NCI-H1417 treated with DMSO at 0.1 percent for 48 hours (cell line): ENCODE measurements at regions not wholly inside any gene's neighbourhood (a gene's known extent, or its start where the extent isn't known, plus 50 kb on each side); places are given as distances from the start of the nearest gene placed in this dataset.

Experiments used
- DNase-seq: peaks from one replicate; lab custom pipeline; 2025; lab: John Stamatoyannopoulos, UW

DNA sequence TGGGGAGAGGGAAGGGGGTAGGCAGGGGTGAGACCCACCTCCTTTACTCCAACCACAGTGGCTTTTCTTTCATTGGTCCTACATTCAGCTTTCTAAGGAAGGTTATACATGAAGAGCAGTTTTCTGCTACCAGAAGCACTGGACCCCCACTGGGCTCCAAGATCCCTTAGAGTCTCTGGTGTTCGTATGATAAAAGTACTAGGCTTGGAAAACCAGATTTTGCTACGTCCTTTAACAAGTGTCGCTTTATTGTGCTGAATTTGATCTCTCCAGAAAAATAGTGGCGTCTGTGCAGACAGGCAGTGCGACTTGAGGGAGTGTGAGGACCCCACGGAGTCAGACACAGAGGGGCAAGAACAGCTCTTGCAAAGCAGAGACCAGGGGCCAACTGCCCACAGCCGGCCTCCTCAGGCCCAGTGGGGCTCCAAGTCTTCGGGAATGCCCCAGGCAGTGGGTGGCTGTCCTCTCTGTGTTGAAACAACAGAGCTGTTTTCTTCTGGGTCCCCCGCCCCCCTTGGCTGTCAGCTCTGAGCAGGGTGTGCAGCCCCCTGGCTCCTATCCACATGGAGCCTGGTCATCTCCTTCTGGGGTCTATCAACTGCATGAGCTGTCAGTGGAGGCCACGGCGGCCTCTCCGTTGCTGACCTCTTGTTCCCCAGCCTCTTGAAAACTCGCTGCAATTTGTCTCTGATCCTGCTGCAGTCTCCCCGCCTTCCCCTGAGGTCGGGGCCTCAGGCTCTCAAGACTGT lies 333.2 kb downstream of the RPS24 start:
- no peak for DNase-seq

DNA sequence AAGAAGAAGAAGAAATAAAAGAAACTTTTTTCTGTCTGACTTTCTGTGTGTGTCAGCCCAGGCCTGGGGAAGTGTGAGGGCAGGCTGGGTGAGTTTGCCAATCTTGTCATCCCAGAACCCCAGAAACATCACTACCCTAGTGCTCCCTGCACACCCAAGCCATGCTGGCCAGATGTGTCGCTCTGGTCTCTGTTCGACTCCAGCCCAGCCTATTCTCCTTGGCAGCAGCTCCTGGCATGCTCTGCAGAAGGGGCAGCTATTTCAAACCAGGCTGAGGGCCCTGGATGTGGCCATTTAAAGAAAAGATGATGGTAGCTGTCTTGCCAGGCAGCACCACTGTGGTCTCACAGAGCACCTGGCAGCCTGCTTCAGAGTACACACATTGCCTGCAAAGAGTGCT lies 334.1 kb downstream of the RPS24 start:
- DNase-seq = no peak

DNA sequence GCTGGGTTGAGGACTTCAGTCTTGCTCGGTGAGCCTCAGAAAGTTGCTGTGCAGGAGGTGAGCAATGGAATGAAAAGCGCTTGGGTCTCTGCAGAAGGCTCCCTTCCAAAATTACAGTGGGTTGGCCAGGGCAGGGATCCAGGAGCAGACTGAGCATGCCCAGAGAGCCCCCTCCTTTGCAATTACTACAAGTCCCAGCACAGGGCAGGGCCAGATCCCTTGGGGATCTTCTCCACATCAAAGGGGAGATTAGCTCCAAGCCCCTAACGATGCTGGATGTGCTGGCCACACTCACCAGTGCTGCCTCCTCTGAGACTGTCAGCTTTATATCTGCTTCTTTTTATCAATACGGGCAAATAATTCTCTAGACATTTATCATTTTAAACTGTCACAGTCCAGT lies 337.5 kb downstream of the RPS24 start:
- no peak for DNase-seq

DNA sequence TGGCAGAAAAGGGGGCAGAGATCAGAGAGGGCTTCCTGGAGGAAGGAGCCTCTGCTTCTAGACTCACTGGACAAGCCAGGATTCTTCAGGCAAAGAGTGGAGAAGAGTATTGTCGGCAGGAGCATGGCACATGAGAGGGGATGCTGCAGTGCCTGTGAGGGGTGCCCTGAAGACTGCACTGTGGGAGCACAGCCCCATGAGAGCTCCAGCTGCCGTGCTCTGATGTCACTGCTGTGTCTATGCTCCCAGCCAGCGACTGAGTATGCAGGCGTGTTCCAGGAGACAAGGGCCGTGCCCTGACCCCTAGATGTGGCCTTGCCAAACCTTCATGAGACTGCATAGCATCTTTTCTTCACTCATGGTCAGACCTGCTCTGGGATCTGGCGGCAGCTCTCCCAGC lies 339.1 kb downstream of the RPS24 start:
- no peak for DNase-seq

DNA sequence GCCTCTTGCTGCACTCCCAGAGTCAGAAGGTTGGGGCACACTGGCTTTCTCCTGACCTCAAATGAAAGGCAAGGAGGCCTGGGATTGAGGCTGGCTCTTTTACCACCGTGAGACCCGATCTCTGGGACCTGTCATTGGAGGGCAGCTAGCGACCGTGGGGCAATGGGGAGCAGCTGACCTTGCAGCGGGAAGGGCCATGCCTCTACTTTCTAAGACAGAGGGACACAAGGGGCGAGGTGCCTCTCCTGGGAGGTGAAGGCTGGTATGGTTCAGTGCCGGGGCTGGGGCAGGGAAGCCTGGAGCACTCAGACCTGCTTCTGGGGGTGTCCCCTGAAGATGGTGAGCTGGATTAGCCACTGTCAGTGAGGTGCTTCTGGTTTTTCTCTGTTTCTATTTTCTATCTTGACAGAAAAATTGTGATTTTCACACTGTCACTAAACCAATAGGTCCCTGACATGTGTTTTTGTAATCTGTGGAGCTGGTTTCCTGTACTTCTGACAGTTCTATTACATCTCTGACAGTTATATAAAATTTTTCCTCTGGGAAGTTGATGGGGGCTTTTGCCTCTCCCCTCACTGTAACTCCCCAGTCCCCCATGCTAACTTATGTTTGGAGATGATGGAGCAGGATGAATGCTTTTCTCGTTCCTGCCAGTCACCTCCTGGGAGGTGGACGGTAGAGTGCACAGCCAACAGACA lies 340.8 kb downstream of the RPS24 start:
- DNase-seq = no peak

DNA sequence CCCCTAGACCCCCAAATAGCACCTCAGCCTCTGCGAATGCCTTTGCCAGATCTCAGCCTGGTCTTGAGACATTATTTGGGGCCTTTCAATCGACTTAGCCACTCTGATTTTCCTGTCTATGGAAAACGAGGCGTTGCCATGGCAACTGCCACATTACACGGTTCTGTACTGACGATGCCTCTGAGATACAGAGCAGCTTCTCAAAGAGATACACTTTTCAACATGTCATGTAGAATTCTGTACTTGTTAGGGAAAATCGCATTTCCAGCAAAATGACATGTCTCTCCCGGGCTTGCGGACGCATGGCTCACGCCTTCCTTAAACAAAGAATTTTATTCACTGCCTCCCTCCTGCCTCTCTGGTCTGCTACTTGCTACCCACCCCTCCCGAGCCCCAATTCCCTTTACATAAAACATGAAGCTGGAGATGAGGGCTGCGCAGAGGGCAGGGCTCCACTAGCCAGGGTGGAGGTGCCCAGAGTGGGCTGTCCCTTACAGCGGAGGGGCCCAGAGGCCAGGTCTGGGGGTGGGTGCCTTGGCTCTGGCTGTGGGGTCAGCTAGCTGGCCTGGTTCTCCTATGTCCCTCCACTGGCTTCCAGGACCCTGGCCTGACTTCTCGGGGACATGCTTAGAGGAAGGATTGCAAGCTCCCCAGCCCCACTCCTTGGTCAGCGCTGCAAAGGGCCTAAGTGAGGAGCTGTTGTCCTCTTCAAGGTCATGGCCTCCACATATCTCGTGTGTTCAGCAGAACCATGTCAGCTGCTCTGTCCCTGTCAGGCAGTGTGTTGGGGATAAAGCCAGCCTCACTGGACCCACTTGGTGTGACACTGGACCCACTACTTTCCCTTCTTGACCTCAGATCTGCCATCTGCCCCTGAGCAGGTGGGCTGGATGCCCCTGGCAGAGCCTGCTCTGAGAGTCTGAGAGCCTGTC lies 342.5 kb downstream of the RPS24 start:
- no peak for DNase-seq

DNA sequence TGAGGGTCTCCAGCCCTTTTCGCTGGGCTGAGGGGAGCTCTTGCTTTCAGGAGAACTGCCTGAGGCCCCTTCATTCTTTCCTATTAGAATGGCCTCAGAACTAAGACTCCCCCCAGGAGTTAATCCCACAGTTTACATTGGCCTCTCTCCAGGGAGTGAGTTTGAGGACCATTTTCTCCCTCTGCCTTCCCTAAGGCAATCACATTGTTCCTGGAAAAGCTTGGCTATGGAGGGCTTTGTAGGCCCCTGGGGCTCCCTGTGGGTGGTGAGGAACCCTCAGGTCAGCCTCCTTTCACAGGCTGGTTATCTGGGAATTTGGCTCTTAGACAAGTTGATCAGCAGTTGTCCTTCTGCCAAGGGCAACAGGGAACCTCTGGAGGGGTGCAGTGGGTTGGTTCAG lies 343.7 kb downstream of the RPS24 start:
- DNase-seq = no peak

DNA sequence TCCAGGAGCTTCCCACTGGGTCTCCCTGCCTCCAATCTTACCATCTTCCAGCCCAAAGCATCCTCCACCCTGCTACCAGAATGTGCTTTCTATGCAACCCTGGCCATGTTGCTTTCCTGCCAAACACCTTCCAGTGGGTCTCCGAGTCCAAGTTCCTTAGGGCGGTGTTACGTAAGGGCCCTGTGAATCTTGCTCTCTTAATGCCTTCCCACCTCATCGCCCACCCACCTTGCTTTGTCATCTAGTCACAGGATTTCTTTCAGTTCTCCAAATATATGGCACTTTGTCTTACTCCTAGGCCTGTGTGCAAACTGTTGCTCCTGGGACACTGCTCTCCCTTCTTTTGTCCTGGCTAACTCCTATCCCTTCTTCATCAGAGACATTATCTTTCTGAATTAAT lies 344.5 kb downstream of the RPS24 start:
- DNase-seq = no peak

DNA sequence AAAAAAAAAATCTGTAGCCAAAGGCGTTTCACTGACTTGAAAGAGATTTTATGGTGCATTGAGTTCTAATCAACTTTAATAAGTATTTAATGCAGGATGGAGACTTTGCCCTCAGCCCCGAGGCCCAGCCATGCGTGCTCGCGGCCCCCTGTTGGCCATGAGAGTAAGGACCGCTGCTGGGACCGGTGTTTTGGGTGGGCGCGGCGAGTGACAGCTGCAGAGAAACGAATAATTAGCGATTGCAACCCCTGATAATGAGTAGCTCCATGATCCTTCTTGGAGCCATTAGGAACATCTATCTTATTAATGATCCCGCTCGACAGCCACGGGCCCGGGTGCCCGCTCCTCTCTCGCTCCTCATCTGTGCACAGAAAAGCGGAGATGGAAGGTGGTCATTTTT lies 347.4 kb downstream of the RPS24 start:
- no peak for DNase-seq

DNA sequence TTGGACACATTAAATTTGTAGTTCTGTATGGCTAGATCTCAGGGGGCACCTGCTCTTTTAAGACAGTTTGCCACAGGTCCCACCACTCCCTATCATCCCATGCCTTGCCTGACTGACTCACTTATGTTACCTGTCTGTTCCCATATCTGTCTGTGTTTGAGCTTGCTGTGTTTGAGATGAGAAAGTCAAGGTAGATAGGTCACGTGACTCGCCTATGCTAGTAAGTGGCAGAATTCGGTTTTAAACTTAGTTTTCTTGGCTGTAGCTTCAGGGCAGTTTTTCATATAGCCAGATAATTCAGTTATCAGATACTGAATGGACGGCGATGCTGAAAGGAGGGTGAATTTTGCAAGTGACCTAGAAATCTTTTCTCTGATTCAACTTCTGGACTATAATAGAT lies 348.4 kb downstream of the RPS24 start:
- DNase-seq = no peak

DNA sequence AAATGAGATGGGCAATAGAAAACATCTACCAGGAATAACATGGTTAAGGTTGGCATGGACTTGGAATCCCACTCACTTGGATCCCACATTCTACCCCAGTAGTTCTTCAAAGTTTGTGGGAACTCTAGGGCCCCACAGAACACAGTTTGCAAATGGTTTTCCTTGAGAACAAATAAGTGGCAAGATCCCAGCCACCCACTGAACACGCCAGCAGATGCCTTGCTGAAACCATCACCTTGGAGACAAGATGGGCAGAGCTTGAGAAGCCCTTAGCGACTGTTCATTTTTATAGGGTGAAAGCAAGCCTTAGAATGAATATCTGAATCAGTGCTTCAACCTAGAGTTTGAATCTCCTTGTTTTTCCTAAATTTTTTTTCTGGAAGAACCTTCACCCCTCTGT lies 349.1 kb downstream of the RPS24 start:
- DNase-seq = no peak

DNA sequence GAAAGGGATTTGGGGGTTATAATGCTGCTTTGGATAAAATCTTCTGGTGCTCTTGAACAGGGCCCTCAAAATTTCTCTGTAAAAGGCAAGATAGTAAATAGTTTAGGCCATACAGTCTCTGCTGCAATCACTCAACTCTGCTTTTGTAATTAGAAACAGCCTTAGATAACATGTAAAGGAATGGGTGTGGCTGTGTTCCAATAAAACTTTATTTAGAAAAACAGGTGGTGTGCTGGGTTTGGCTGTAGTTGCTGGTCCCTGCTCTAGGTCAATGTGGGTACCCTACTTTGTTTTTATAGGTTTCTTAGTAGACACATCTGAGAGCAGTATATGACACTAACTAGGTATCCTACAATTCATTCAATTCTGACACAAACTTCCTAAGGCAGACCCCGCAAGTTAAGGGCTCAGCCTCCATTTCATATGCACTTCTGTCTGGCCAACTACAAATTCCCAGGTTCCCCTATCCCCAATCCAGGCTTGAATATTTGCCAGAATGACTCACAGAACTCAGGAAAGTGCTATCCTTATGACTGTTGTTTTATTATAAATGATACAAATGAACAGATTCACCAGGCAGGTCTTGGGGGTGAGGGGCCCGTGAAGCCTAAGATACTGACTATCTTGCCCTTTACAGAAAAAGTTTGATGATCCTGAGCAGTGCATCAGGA lies 349.9 kb downstream of the RPS24 start:
- no peak for DNase-seq

DNA sequence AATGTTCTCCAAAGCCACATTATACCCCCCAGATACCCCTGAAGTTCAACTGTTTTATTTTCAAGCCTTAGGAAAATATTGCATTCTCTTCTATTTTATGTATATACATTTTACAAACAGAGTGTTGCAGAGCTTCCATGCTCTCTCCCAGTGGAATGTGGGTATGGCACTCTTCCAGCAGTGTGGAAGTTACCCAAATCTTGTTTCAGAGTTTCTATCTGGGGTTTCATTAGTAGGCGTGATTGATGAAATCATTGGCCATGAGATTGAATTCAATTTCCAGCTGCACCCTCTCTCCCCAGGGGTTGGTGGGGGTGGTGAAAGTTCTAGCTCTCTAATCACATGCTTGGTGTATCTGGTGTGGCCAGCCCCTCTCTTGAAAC lies 350.4 kb downstream of the RPS24 start:
- DNase-seq = no peak

DNA sequence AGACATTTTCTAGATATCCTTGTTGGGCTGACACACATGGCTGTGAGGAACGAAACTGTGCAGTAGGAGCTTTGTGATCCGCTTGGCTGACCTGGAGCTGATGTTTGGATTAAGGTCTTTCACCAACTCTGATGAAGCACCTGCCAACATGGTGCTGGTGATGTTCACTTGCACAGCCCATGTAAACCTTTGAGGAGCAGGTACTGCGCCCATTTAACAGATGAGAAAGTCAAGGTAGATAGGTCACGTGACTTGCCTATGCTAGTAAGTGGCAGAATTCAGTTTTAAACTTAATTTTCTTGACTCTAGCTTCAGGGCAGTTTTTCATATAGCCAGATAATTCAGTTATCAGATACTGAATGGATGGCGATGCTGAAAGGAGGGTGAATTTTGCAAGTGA lies 351.9 kb downstream of the RPS24 start:
- DNase-seq = no peak

DNA sequence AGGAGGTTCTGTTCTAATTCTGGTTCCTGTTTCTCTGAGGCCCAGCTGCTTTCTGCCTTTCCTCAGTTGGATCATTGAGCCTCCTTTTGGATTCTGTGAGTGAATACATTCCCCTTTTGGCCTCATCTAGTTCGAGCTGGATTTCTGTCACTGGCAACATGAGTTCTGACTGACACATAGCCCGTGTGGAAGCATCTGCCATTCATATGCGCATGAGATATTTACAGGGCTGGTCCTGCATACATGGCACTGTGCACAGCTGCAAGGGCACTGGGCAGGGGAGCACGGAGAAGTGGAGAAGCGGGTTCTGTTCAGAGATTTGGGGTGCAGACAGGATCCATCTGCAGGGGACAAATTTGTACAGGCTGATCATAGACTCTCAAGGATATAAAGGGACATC lies 352.8 kb downstream of the RPS24 start:
- DNase-seq = no peak

DNA sequence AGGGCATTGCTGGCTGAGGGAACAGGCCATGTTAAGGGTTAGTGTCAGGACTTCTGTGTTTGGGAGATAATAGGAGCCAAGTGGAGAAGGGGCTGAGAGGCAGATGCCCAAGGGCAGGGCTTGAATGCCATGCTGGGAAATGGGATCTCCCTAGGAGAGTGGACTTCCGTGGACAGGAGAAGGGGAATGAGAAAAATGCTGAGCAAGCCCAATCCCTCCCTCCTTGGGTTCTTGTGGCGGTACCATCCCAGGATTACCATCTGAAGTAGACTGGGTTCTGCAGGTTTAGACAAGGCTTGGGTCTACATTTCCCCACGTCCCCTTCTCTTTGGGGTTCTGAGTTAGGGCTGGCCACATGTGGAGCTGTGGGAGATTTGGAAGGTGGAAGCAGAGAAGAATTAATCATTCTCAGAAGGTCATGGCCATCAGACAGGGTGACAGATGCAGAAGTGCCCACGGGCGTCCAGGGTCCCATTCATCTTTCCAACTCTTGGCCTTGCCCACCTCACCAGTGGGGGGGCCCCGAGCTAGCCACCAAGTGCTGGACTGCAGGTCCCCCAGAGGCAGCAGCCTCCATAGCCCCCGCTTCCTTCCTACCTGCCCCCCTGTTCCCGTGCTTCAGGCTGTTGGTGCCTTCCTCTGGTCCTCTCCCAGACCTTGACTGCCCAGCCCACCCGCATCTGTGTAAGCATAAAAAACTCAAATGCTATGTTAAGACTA lies 354.8 kb downstream of the RPS24 start:
- DNase-seq = no peak

DNA sequence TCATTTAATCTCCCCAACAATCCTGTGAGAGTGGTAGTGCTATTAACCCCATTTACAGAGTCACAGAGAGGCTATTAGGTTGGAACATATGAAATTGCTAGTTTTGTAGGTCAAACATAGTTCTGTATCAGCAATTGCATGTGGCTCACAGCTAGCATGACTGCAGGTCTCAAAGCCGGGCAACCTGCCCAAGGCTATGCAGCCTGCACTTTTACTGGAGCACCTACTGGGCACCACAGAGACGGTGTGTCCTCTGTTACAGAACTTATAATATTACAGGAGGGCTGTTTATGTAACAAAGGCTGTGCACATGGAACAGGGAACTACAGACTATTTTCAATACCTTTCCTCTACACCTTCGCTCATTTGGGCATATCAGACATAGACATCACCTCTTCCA lies 355.8 kb downstream of the RPS24 start:
- no peak for DNase-seq

DNA sequence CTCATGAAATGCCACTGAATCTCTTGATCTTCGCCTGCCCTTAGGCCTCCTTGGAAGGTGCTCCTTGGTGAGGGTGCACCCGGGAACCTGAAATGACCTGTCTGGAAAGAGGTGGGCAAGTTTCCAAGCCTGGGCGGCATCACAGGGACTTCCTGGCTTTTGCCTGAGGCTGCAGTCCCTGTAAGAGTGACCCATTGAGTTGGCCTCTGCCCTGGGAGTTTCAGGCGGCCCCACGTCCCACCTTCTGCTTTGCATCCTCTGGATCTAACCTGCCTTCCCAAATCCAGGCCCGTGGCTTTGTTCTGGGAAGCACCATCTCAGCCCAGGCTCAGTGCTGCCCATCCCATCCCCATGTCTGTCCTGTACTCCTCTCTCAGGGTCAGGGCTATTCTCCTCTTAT lies 356.4 kb downstream of the RPS24 start:
- no peak for DNase-seq

DNA sequence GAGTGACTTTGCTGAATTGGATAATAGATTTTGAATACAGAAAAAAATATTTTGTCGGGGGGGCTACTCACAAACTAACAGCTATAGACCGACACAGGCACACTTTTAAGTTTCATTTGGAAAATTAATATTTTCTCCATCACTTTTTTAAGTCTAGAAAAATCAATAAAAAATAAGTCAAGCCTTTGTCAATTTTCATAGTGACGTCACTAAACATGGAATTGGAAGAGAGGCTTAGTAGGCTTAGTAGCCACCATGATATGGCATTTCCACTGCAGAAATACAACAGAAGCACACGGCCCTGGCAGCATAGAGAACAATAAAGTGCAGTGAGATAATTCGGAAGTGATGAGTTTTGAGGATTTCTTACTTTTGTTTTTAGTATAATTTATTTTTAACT lies 357.2 kb downstream of the RPS24 start:
- DNase-seq = no peak

DNA sequence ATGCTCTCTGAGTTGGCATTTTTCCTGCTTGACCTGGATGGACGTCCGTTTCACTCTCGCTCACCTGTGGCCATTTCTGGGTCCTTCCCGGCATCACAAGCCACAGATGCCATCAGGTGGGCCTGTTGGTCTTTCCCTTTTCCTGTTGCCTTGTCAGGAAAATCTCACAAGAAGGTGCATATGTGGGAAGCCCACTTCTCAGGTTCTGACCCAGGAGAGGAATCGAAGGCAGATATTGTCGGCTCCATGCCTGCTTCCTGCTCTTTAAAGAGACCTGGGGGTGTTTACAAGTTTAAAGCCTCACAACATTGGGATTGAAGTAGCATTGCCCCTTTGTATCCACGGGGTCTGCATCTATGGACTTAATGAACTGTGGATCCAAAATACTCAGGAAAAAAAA lies 357.9 kb downstream of the RPS24 start:
- no peak for DNase-seq

DNA sequence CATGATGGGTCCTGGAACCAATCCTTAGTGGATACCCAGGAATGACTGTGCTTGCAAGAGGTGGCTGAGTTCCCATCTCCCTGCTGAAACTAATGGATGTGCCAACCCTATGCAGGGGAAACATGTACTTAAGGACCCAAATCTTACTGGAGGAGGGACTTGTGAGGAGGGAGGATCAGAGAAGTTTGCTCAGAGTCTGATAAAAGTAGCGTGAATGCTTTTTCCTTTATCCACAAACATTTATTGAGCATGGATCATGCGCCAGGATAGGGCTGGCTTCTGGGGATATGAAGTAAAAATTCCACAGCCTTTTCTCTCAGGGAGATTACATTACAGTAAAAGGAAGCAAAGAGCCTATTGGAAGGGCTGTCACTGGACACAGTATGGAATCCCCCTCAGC lies 358.5 kb downstream of the RPS24 start:
- DNase-seq = no peak

DNA sequence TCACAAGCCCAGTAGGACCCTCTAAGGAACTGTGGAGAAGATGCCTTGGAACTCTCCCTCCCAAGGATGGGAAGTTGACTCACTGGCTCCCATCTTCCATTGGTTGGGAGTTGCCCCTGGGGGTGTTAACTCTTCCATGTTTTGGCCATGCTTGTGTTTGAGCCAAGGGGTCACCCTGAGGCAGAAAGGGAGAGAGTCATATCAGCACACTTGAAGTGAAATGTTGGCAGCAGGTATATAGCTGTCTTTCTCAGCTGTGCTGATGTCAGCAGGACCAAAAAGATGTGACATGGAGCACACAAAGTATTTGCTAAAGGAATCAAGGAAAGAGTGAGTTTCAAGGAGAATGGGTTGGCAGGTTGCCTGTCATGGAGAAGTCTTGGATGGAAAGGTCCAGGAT lies 359.4 kb downstream of the RPS24 start:
- DNase-seq = no peak
